Right ventricle myocardium inferior (tissue), 1 donor: ENCODE measurements at regions not wholly inside any gene's neighbourhood (a gene's known extent, or its start where the extent isn't known, plus 50 kb on each side); places are given as distances from the start of the nearest gene placed in this dataset.

Experiments used
- ATAC-seq: fragments of 200-7000 bp; cut with Tn5 transposase; one replicate; pipeline ENCODE4 v1.9.1; 2020; ENCODE audit warnings: mild to moderate bottlenecking, moderate library complexity
- DNase-seq: peaks from one replicate; pipeline ENCODE4 v3.0.0; 2021; ENCODE audit errors: missing footprints
- intact Hi-C: fragments of 100-400 bp; cut with DNase I; formaldehyde crosslinking; loops from one replicate; pipeline ENCODE4 v1.11.0; 2022
- donor health status: DM: no; HTN: yes; CAD: no; lungs with severe emphysema.

GRCh38 chr4:11151500-11151899 lies 277.2 kb downstream of the HS3ST1 start:
- no peak for DNase-seq
- no peak for ATAC-seq
- intact Hi-C loops, result no loop called here

- ATAC-seq (no peak), DNase-seq (no peak)
- intact Hi-C loops, result no loop called here
Observed at GRCh38 chr4:11149612-11150259, 279.0 kb downstream of the HS3ST1 start.

- no peak for DNase-seq
- ATAC-seq, result no peak
- intact Hi-C loops, result no loop called here
Observed at GRCh38 chr4:11139871-11140270, 288.8 kb downstream of the HS3ST1 start.

- DNase-seq, result no peak
- no peak for ATAC-seq
- intact Hi-C loops, result no loop called here
Observed at GRCh38 chr4:11138964-11139363, 289.7 kb downstream of the HS3ST1 start.

- DNase-seq (no peak), ATAC-seq (no peak)
- intact Hi-C loops, result no loop called here
Observed at GRCh38 chr4:11134705-11135104, 294.0 kb downstream of the HS3ST1 start.

GRCh38 chr4:11133868-11134267 lies 294.8 kb downstream of the HS3ST1 start:
- DNase-seq (no peak), ATAC-seq (no peak)
- intact Hi-C loops, result no loop called here

GRCh38 chr4:11132478-11132877 lies 296.2 kb downstream of the HS3ST1 start:
- DNase-seq, result no peak
- intact Hi-C loops, result no loop called here
- no peak for ATAC-seq

GRCh38 chr4:11131491-11131890 lies 297.2 kb downstream of the HS3ST1 start:
- DNase-seq, result no peak
- ATAC-seq, result no peak
- intact Hi-C loops, result no loop called here

GRCh38 chr4:11130195-11130970 lies 298.3 kb downstream of the HS3ST1 start:
- ATAC-seq, result peak; percentile 73
- DNase-seq, result no peak
- intact Hi-C loops, result no loop called here

GRCh38 chr4:11120435-11120834 lies 308.3 kb downstream of the HS3ST1 start:
- DNase-seq (no peak), ATAC-seq (no peak)
- intact Hi-C loops, result no loop called here

- intact Hi-C loops, result no loop called here
- DNase-seq, result no peak
- no peak for ATAC-seq
Observed at GRCh38 chr4:11119474-11119873, 309.2 kb downstream of the HS3ST1 start.

- ATAC-seq (no peak), DNase-seq (no peak)
- intact Hi-C loops, result no loop called here
Observed at GRCh38 chr4:11118513-11118912, 310.2 kb downstream of the HS3ST1 start.

GRCh38 chr4:11116940-11117339 lies 311.8 kb downstream of the HS3ST1 start:
- no peak for ATAC-seq
- intact Hi-C loops, result no loop called here
- no peak for DNase-seq

GRCh38 chr4:11111876-11112275 lies 316.8 kb downstream of the HS3ST1 start:
- intact Hi-C loops, result no loop called here
- DNase-seq (no peak), ATAC-seq (no peak)

- ATAC-seq (no peak), DNase-seq (no peak)
- intact Hi-C loops, result no loop called here
Observed at GRCh38 chr4:11111370-11111769, 317.3 kb downstream of the HS3ST1 start.

GRCh38 chr4:11106759-11107158 lies 321.9 kb downstream of the HS3ST1 start:
- ATAC-seq, result no peak
- DNase-seq, result no peak
- intact Hi-C loops, result no loop called here

- intact Hi-C loops, result no loop called here
- DNase-seq, result no peak
- ATAC-seq, result no peak
Observed at GRCh38 chr4:11106190-11106589, 322.5 kb downstream of the HS3ST1 start.

- DNase-seq (no peak), ATAC-seq (no peak)
- intact Hi-C loops, result no loop called here
Observed at GRCh38 chr4:11105715-11106114, 323.0 kb downstream of the HS3ST1 start.

GRCh38 chr4:11098461-11098860 lies 330.2 kb downstream of the HS3ST1 start:
- no peak for ATAC-seq
- no peak for DNase-seq
- intact Hi-C loops, result no loop called here

- no peak for DNase-seq
- ATAC-seq, result no peak
- intact Hi-C loops, result no loop called here
Observed at GRCh38 chr4:11097725-11098124, 331.0 kb downstream of the HS3ST1 start.

GRCh38 chr4:11081006-11081405 lies 347.7 kb downstream of the HS3ST1 start:
- ATAC-seq, result no peak
- intact Hi-C loops, result no loop called here

More at GRCh38 chr4:11081006-11081405, 347.7 kb downstream of the HS3ST1 start:
- DNase-seq, result no peak
